Prostate gland (tissue), 2 donors: ENCODE measurements at regions not wholly inside any gene's neighbourhood (a gene's known extent, or its start where the extent isn't known, plus 50 kb on each side); places are given as distances from the start of the nearest gene placed in this dataset.

ENCODE experiments used
- CTCF ChIP-seq, 4 experiments: fragments of 200-600 bp in 2 of 4; fragments of 450-650 bp in 2 of 4; sonication (generic) in 2 of 4; IDR thresholded peaks; 1 replicate in 3 of 4; 2 replicates in 1 of 4; pipeline ENCODE4 v1.5.1; 2016 to 2019; ENCODE audit warnings: antibody characterized with exemption in 4 of 4, mild to moderate bottlenecking in 2 of 4, moderate library complexity in 2 of 4
- POLR2A ChIP-seq: fragments of 450-650 bp; IDR thresholded peaks from one replicate; pipeline ENCODE4 v1.6.1; 2016; ENCODE audit warnings: antibody characterized with exemption, mild to moderate bottlenecking

GRCh38 chr4:19379191-19379708 lies 872.5 kb upstream of the SLIT2 start:
- TF ChIP-seq CTCF (IDR thresholded peaks at IDR 0.05) = no peak
- TF ChIP-seq POLR2A = no peak
